SU-DHL-6 (cell line): ENCODE measurements at regions not wholly inside any gene's neighbourhood (a gene's known extent, or its start where the extent isn't known, plus 50 kb on each side); places are given as distances from the start of the nearest gene placed in this dataset.

Experiments
- EZH2phosphoT487 ChIP-seq: fragments of 200-600 bp; sonication (generic), shearing (Covaris generic); conservative IDR thresholded peaks from 2 replicates; pipeline ENCODE4 v1.6.1; 2018; ENCODE audit warnings: mild to moderate bottlenecking, antibody characterized with exemption, low read length, moderate library complexity, mixed read lengths
- TF ChIP-seq, protein P1 (sequence below): fragments of 200-600 bp; sonication (generic); IDR thresholded peaks from one replicate; pipeline ENCODE4 v1.5.1; 2017; ENCODE audit warnings: antibody characterized with exemption, mild to moderate bottlenecking, low read length, moderate library complexity; ENCODE audit not compliant: insufficient read depth, poor library complexity, severe bottlenecking

DNA sequence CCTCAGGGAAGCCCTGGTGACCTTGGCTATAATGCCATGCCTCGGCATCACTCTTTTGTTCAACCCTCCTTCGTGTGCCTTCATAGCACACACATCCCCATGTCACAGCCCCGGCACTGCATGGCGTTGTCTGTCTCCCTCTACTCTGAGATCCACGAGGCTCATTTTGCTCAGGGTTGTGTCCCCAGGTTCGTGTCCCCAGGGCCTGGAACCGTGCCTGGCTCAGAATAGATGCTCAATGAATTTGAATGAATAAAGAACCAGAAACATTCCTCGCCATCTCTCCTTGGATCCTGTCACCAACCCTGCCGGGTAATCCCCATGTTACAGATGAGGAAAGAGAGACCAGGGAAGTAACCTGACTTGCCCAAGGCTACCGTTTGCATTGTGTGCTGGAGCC, 177.3 kb downstream of the PTPRU start:
- TF ChIP-seq, protein P1, sequence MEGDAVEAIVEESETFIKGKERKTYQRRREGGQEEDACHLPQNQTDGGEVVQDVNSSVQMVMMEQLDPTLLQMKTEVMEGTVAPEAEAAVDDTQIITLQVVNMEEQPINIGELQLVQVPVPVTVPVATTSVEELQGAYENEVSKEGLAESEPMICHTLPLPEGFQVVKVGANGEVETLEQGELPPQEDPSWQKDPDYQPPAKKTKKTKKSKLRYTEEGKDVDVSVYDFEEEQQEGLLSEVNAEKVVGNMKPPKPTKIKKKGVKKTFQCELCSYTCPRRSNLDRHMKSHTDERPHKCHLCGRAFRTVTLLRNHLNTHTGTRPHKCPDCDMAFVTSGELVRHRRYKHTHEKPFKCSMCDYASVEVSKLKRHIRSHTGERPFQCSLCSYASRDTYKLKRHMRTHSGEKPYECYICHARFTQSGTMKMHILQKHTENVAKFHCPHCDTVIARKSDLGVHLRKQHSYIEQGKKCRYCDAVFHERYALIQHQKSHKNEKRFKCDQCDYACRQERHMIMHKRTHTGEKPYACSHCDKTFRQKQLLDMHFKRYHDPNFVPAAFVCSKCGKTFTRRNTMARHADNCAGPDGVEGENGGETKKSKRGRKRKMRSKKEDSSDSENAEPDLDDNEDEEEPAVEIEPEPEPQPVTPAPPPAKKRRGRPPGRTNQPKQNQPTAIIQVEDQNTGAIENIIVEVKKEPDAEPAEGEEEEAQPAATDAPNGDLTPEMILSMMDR: no peak
- TF ChIP-seq EZH2phosphoT487: no peak
